ENCODE measurements at regions not wholly inside any gene's neighbourhood (a gene's known extent, or its start where the extent isn't known, plus 50 kb on each side); places are given as distances from the start of the nearest gene placed in this dataset.

DNA sequence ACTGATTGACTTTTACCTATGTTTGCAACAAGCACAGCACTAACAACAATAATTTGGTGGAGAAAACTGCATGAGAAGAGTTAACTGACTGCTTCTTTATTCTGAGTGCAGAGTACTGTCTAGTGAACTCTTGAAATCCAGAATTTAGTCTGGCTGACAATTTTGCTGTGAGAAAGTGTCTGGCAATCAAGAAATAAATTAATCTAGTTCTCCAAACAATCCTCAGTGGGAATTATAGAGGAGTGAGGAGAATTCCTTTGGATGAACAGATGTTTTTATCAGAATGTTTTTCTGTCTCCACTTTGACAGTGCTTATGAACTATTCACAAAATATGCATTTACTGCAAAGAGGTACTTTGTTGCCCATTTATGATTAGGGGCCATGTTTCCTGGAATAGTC is 694.9 kb upstream of the LRRN3 start:
- intact Hi-C loops (cut with micrococcal nuclease; ENCODE audit: unreplicated experiment) = no loop called here
- peaks cover 10% of the 10 kb centered on the region for H3K4me1 Mint-ChIP-seq (ENCODE audit: low read depth, unreplicated experiment)
- no peak for TF ChIP-seq CTCF (IDR thresholded peaks at IDR 0.05; ENCODE audit: unreplicated experiment)
- no peak overlapping the region for H3K27ac Mint-ChIP-seq (ENCODE audit: unreplicated experiment)
- H3K4me3 Mint-ChIP-seq (ENCODE audit: low read depth, unreplicated experiment) = no peak overlapping the region
- H3K36me3 Mint-ChIP-seq (ENCODE audit: insufficient read depth, unreplicated experiment) = no peaks in the 10 kb centered on the region
- DNase-seq = no peak
- H3K27me3 Mint-ChIP-seq (ENCODE audit: unreplicated experiment) = no peaks in the 10 kb centered on the region
- no TSS peak for BruUV-seq (replicated peaks)
- no peaks in the 10 kb centered on the region for H3K9me3 Mint-ChIP-seq (ENCODE audit: low read depth, unreplicated experiment)
- CTCF ChIA-PET = no interaction called here

- Mint-ChIP-seq H3K9me3 (ENCODE audit: low read depth, unreplicated experiment) (no peaks in the 10 kb centered on the region), H3K36me3 (ENCODE audit: insufficient read depth, unreplicated experiment) (no peaks in the 10 kb centered on the region), H3K4me1 (ENCODE audit: low read depth, unreplicated experiment) (no peaks in the 10 kb centered on the region), H3K27me3 (ENCODE audit: unreplicated experiment) (no peaks in the 10 kb centered on the region), H3K27ac (ENCODE audit: unreplicated experiment) (no peak overlapping the region), H3K4me3 (ENCODE audit: low read depth, unreplicated experiment) (no peak overlapping the region)
- intact Hi-C loops (cut with micrococcal nuclease; ENCODE audit: unreplicated experiment) = no loop called here
- CTCF ChIA-PET = no interaction called here
- TF ChIP-seq CTCF (IDR thresholded peaks at IDR 0.05; ENCODE audit: unreplicated experiment) = no peak
- DNase-seq = no peak
- BruUV-seq (replicated peaks) = no TSS peak
These were observed 692.8 kb upstream of the LRRN3 start for GRCh38 chr7:110397927-110398660.

GRCh38 chr7:110399421-110399820 is 691.5 kb upstream of the LRRN3 start:
- CTCF ChIA-PET = no interaction called here
- Mint-ChIP-seq H3K36me3 (ENCODE audit: insufficient read depth, unreplicated experiment) (no peaks in the 10 kb centered on the region), H3K4me1 (ENCODE audit: low read depth, unreplicated experiment) (no peaks in the 10 kb centered on the region), H3K27ac (ENCODE audit: unreplicated experiment) (no peak overlapping the region), H3K4me3 (ENCODE audit: low read depth, unreplicated experiment) (no peak overlapping the region), H3K9me3 (ENCODE audit: low read depth, unreplicated experiment) (no peaks in the 10 kb centered on the region), H3K27me3 (ENCODE audit: unreplicated experiment) (no peaks in the 10 kb centered on the region)
- no peak for TF ChIP-seq CTCF (IDR thresholded peaks at IDR 0.05; ENCODE audit: unreplicated experiment)
- no TSS peak for BruUV-seq (replicated peaks)
- no peak for DNase-seq
- intact Hi-C loops (cut with micrococcal nuclease; ENCODE audit: unreplicated experiment) = no loop called here

DNA sequence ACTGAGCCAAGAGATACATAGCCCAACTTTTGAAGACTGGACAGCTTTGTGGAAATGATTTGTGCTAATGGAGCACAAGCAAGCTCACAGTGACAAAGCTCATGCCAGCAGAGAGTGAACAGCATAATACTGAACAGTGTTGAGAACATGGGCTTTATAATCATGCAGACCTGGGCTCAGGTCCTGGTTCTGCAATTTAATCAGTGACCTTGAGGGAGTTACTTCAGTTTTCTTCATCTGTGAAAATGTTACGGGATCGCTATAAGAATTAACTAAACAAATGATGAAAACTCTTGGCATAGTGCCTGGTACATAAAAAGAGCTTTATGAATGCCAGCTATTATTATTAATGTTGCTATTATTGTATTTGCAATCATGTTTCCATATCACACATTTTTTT is 690.5 kb upstream of the LRRN3 start:
- TF ChIP-seq CTCF (IDR thresholded peaks at IDR 0.05; ENCODE audit: unreplicated experiment) = no peak
- no peaks in the 10 kb centered on the region for H3K36me3 Mint-ChIP-seq (ENCODE audit: insufficient read depth, unreplicated experiment)
- no peak for DNase-seq
- no peak overlapping the region for H3K4me3 Mint-ChIP-seq (ENCODE audit: low read depth, unreplicated experiment)
- no peaks in the 10 kb centered on the region for H3K27me3 Mint-ChIP-seq (ENCODE audit: unreplicated experiment)
- no TSS peak for BruUV-seq (replicated peaks)
- H3K9me3 Mint-ChIP-seq (ENCODE audit: low read depth, unreplicated experiment) = no peaks in the 10 kb centered on the region
- CTCF ChIA-PET = no interaction called here
- intact Hi-C loops (cut with micrococcal nuclease; ENCODE audit: unreplicated experiment) = no loop called here
- no peak overlapping the region for H3K27ac Mint-ChIP-seq (ENCODE audit: unreplicated experiment)
- H3K4me1 Mint-ChIP-seq (ENCODE audit: low read depth, unreplicated experiment) = no peaks in the 10 kb centered on the region
